Neural cell (in vitro differentiated cells): ENCODE measurements at regions not wholly inside any gene's neighbourhood (a gene's known extent, or its start where the extent isn't known, plus 50 kb on each side); places are given as distances from the start of the nearest gene placed in this dataset.

Source experiments
- H2AFZ ChIP-seq: fragments of 200-600, 300-800 bp; sonication (generic), shearing (Covaris generic); 2 replicates; pipeline ENCODE4 v1.6.0; 2014; ENCODE audit warnings: low read depth, mild to moderate bottlenecking, antibody characterized with exemption, low read length, moderate library complexity
- H3F3A ChIP-seq: fragments of 200-600 bp; shearing (Covaris generic); 2 replicates; pipeline ENCODE4 v1.6.1; 2016; ENCODE audit warnings: mild to moderate bottlenecking, moderate library complexity, mixed read lengths, antibody characterized with exemption, low read length; ENCODE audit not compliant: insufficient read depth, poor library complexity, severe bottlenecking
- H3K27ac ChIP-seq: fragments of 200-600, 300-800 bp; sonication (generic), shearing (Covaris generic); 2 replicates; pipeline ENCODE4 v1.5.1; 2014; ENCODE audit warnings: mild to moderate bottlenecking, low read length, moderate library complexity
- H3K27me3 ChIP-seq: fragments of 300-800, 200-600 bp; sonication (generic), shearing (Covaris generic); 2 replicates; pipeline ENCODE4 v1.6.0; 2014; ENCODE audit warnings: mild to moderate bottlenecking, low read depth, low read length, moderate library complexity; ENCODE audit not compliant: insufficient read depth
- H3K36me3 ChIP-seq: fragments of 300-800, 200-600 bp; sonication (generic), shearing (Covaris generic); 2 replicates; pipeline ENCODE4 v1.5.1; 2014; ENCODE audit warnings: mild to moderate bottlenecking, antibody characterized with exemption, low read length, moderate library complexity; ENCODE audit not compliant: insufficient read depth
- H3K4me2 ChIP-seq: fragments of 300-800, 200-600 bp; sonication (generic), shearing (Covaris generic); 2 replicates; pipeline ENCODE4 v1.6.0; 2014; ENCODE audit warnings: mild to moderate bottlenecking, low read length
- H3K4me3 ChIP-seq: fragments of 300-800, 200-600 bp; sonication (generic), shearing (Covaris generic); 2 replicates; pipeline ENCODE4 v1.5.1; 2014; ENCODE audit warnings: mild to moderate bottlenecking, low read length, moderate library complexity
- H3K79me2 ChIP-seq: fragments of 200-600 bp; shearing (Covaris generic); replicated peaks from 2 replicates; pipeline ENCODE4 v1.6.0; 2014; ENCODE audit warnings: mild to moderate bottlenecking, low read length, moderate library complexity; ENCODE audit not compliant: insufficient read depth
- H3K9ac ChIP-seq: fragments of 300-800, 200-600 bp; sonication (generic), shearing (Covaris generic); 2 replicates; pipeline ENCODE4 v1.6.1; 2016; ENCODE audit warnings: mild to moderate bottlenecking, low read length, mixed read lengths
- H3K9me2 ChIP-seq: fragments of 200-600 bp; shearing (Covaris generic); 2 replicates; pipeline ENCODE4 v1.6.1; 2016; ENCODE audit warnings: mild to moderate bottlenecking, low read length, mixed read lengths; ENCODE audit not compliant: insufficient read depth
- H3K9me3 ChIP-seq: fragments of 200-600, 300-800 bp; sonication (generic), shearing (Covaris generic); 2 replicates; pipeline ENCODE4 v1.6.1; 2016; ENCODE audit warnings: mild to moderate bottlenecking, mixed run types, low read length, moderate library complexity, mixed read lengths
- H4K20me1 ChIP-seq: fragments of 200-600 bp; shearing (Covaris generic); 2 replicates; pipeline ENCODE4 v1.6.1; 2016; ENCODE audit warnings: mild to moderate bottlenecking, mixed run types; ENCODE audit not compliant: insufficient read depth
- CTCF ChIP-seq: fragments of 450-650 bp; IDR thresholded peaks from 2 replicates; pipeline ENCODE4 v1.5.1; 2014; ENCODE audit warnings: antibody characterized with exemption, mild to moderate bottlenecking, moderate library complexity; ENCODE audit not compliant: poor library complexity, severe bottlenecking
- EP300 ChIP-seq: fragments of 450-650 bp; conservative IDR thresholded peaks from 2 replicates; pipeline ENCODE4 v1.6.1; 2014; ENCODE audit warnings: antibody characterized with exemption, mild to moderate bottlenecking, moderate library complexity; ENCODE audit not compliant: poor library complexity, severe bottlenecking
- EZH2 ChIP-seq: fragments of 200-600, 300-800 bp; shearing (Covaris generic), sonication (generic); IDR thresholded peaks from 2 replicates; pipeline ENCODE4 v1.6.1; 2014; ENCODE audit warnings: antibody characterized with exemption, low read length, borderline replicate concordance, mild to moderate bottlenecking; ENCODE audit not compliant: insufficient read depth, poor library complexity, severe bottlenecking
- MXI1 ChIP-seq: fragments of 450-650 bp; conservative IDR thresholded peaks from 2 replicates; pipeline ENCODE4 v1.6.1; 2014; ENCODE audit warnings: antibody characterized with exemption, mild to moderate bottlenecking; ENCODE audit not compliant: poor library complexity, severe bottlenecking
- POLR2AphosphoS5 ChIP-seq: IDR thresholded peaks from 2 replicates; pipeline ENCODE4 v1.6.1; 2012
- RAD21 ChIP-seq: fragments of 450-650 bp; conservative IDR thresholded peaks from 2 replicates; pipeline ENCODE4 v1.6.1; 2014; ENCODE audit warnings: antibody characterized with exemption, mild to moderate bottlenecking, moderate library complexity
- REST ChIP-seq: IDR thresholded peaks from 2 replicates; pipeline ENCODE4 v1.6.1; 2012; ENCODE audit warnings: borderline replicate concordance
- TAF1 ChIP-seq: IDR thresholded peaks from 2 replicates; pipeline ENCODE4 v1.6.1; 2012; ENCODE audit warnings: low read depth

GRCh38 chr11:21924262-21924661 is 268.6 kb upstream of the ANO5 start:
- no peak for TF ChIP-seq MXI1
- TF ChIP-seq RAD21 = no peak
- Histone ChIP-seq H3K4me2 (no peak overlapping the region), H3K79me2 (no peaks in the 10 kb centered on the region), H3K4me3 (no peak overlapping the region), H3K27me3 (no peaks in the 10 kb centered on the region), H3F3A (no peaks in the 10 kb centered on the region), H3K9me3 (no peaks in the 10 kb centered on the region), H4K20me1 (no peaks in the 10 kb centered on the region), H3K27ac (no peak overlapping the region), H3K36me3 (no peaks in the 10 kb centered on the region), H3K9me2 (no peaks in the 10 kb centered on the region), H3K9ac (no peak overlapping the region), H2AFZ (no peak overlapping the region)

- TF ChIP-seq POLR2AphosphoS5 = no peak
- no peak for TF ChIP-seq RAD21
- no peak for TF ChIP-seq CTCF
- TF ChIP-seq EZH2 = no peak
- no peak for TF ChIP-seq TAF1
- no peak for TF ChIP-seq REST
- no peak for TF ChIP-seq MXI1
- no peak overlapping the region for H3K4me3 ChIP-seq
- no peak overlapping the region for H2AFZ ChIP-seq
- H3K9me2 ChIP-seq = no peaks in the 10 kb centered on the region
- H3K27me3 ChIP-seq = no peaks in the 10 kb centered on the region
- H3K9me3 ChIP-seq = no peaks in the 10 kb centered on the region
- H3F3A ChIP-seq = no peaks in the 10 kb centered on the region
- H3K79me2 ChIP-seq = no peaks in the 10 kb centered on the region
- no peak overlapping the region for H3K27ac ChIP-seq
- no peaks in the 10 kb centered on the region for H4K20me1 ChIP-seq
- no peak overlapping the region for H3K4me2 ChIP-seq
- no peaks in the 10 kb centered on the region for H3K36me3 ChIP-seq
- no peak overlapping the region for H3K9ac ChIP-seq
Measured at GRCh38 chr11:21927628-21928027, 265.3 kb upstream of the ANO5 start.

- H3K27me3 ChIP-seq = no peaks in the 10 kb centered on the region
- no peaks in the 10 kb centered on the region for H3K9me2 ChIP-seq
- H3K4me3 ChIP-seq = no peak overlapping the region
- no peaks in the 10 kb centered on the region for H4K20me1 ChIP-seq
- TF ChIP-seq POLR2AphosphoS5 (peak; percentile 80), MXI1 (no peak), EP300 (peak; percentile 78)
- no peak overlapping the region for H2AFZ ChIP-seq
- no peak overlapping the region for H3K4me2 ChIP-seq
- H3K9me3 ChIP-seq = no peaks in the 10 kb centered on the region
- no peak overlapping the region for H3K9ac ChIP-seq
- no peaks in the 10 kb centered on the region for H3K79me2 ChIP-seq
- no peaks in the 10 kb centered on the region for H3K36me3 ChIP-seq
- no peaks in the 10 kb centered on the region for H3F3A ChIP-seq
- H3K27ac ChIP-seq = no peak overlapping the region
Measured at GRCh38 chr11:21928847-21929246, 264.0 kb upstream of the ANO5 start.
